Activated naive CD8-positive, alpha-beta T cell treated with anti-CD3 and anti-CD28 coated beads, Interleukin-2, amount 10 ng/mL, durations not matched to agents 7 days and 5 days (primary cell): ENCODE measurements at regions not wholly inside any gene's neighbourhood (a gene's known extent, or its start where the extent isn't known, plus 50 kb on each side); places are given as distances from the start of the nearest gene placed in this dataset.

Source experiments
- ATAC-seq: fragments of 150-1000 bp; cut with Tn5 transposase; one replicate; pipeline ENCODE4 v1.10.0; 2021; ENCODE audit warnings: low read depth, moderate library complexity
- POLR2A ChIA-PET: fragments of 350-600 bp; sonication (Branson Sonifier 250); formaldehyde crosslinking; loops from one replicate; lab custom pipeline; 2021; ENCODE audit warnings: antibody characterized with exemption; lab: Charles Lee
- DNase-seq: peaks from one replicate; pipeline ENCODE4 v3.0.0; 2021
- H3K27ac Mint-ChIP-seq: one replicate; pipeline ENCODE4 v1.8.0; 2022; ENCODE audit warnings: mild to moderate bottlenecking, mixed read lengths
- H3K27me3 Mint-ChIP-seq: one replicate; pipeline ENCODE4 v1.8.0; 2022; ENCODE audit warnings: mild to moderate bottlenecking, moderate library complexity, mixed read lengths
- H3K36me3 Mint-ChIP-seq: one replicate; pipeline ENCODE4 v1.8.0; 2021; ENCODE audit warnings: mild to moderate bottlenecking, mixed read lengths
- H3K4me1 Mint-ChIP-seq: one replicate; pipeline ENCODE4 v1.8.0; 2021; ENCODE audit warnings: mixed read lengths
- H3K4me3 Mint-ChIP-seq: one replicate; pipeline ENCODE4 v1.8.0; 2022; ENCODE audit warnings: mild to moderate bottlenecking, moderate library complexity, mixed read lengths
- H3K9me3 Mint-ChIP-seq: one replicate; pipeline ENCODE4 v1.8.0; 2021; ENCODE audit warnings: mixed read lengths

DNA sequence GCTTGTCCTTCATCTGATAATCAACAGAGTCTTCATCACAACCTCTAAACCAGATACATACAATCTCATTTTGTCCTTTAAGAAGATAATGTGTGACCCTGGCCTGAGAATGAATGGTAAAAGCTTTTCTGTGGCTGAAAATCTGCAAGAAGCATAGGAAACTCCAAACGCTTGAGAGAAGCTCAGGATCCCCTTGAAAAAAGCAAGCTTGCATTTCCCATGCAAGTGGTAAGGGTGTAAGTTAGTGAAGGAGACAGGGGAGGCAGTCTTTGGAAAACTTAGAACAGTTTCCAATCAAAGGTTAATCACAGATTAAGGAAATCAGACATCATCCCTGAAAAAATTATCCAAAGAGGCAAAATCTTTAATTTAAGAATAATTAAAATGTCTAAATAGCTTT is 413.6 kb upstream of the SALL3 start:
- Mint-ChIP-seq H3K4me1 (no peaks in the 10 kb centered on the region), H3K9me3 (peaks cover 10% of the 10 kb centered on the region), H3K27me3 (no peaks in the 10 kb centered on the region), H3K36me3 (no peaks in the 10 kb centered on the region), H3K27ac (no peak overlapping the region), H3K4me3 (no peak overlapping the region)
- no peak for DNase-seq
- ATAC-seq, result no peak
- POLR2A ChIA-PET, result no interaction called here

DNA sequence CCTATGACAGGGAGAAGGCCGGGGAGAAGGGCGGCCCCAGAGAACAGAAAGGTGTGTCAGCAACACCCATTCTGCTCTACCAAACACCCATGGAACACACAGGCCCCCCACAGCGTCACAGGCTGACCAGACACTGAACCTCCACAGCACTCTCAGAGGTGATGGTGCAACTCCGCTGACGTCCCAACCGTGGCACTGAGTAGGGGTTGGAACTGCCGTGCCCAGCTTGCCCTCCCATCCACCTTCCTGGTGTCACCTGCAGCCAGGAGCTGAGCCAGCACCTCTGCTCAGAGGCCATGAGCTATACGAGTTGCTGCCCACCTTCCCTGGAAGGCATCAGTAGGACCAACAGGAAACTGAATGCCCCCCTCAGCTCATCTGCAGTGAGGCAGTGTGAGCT is 412.9 kb upstream of the SALL3 start:
- no peaks in the 10 kb centered on the region for H3K27me3 Mint-ChIP-seq
- H3K36me3 Mint-ChIP-seq, result no peaks in the 10 kb centered on the region
- ATAC-seq (no peak), DNase-seq (no peak)
- no peak overlapping the region for H3K4me3 Mint-ChIP-seq
- no peak overlapping the region for H3K27ac Mint-ChIP-seq
- POLR2A ChIA-PET, result no interaction called here
- peaks cover 10% of the 10 kb centered on the region for H3K9me3 Mint-ChIP-seq
- H3K4me1 Mint-ChIP-seq, result no peaks in the 10 kb centered on the region

DNA sequence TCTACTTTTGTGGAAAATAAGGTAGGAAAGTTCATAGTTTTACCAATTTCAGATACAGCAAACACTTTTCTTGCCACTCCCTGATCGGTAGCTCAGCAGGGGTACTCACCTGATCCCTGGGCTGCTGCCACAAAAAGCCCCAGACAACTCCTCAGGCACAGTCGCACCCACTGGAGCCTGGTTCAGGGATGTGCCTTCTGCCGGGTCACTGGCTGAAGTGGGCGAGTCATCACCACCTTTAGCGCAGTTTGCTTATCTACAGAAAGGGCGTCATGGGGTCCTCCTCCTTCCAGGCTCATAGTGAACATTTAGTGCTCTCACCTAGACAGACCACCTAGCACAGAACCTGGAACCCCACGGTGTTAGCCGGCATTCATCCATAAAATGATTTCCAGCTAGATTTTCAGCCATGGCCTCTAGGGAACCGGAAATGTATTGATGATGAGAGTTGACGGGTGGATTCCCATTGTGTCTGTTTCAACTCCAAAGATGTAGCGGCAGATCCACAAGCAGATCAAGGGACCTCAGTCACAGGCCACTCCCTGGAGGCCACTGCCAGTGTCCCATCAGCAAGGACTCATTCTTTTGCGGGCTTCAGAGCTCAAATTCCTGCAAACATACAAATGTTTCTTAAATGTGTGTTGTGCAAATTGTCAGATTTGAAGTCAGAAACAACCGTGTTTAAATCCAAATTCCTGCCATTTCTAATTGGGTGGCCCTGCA is 408.4 kb upstream of the SALL3 start:
- ATAC-seq (no peak), DNase-seq (no peak)
- POLR2A ChIA-PET, result no interaction called here
- Mint-ChIP-seq H3K4me1 (no peaks in the 10 kb centered on the region), H3K27me3 (no peaks in the 10 kb centered on the region), H3K36me3 (no peaks in the 10 kb centered on the region), H3K4me3 (no peak overlapping the region), H3K9me3 (peaks cover 17% of the 10 kb centered on the region), H3K27ac (no peak overlapping the region)

DNA sequence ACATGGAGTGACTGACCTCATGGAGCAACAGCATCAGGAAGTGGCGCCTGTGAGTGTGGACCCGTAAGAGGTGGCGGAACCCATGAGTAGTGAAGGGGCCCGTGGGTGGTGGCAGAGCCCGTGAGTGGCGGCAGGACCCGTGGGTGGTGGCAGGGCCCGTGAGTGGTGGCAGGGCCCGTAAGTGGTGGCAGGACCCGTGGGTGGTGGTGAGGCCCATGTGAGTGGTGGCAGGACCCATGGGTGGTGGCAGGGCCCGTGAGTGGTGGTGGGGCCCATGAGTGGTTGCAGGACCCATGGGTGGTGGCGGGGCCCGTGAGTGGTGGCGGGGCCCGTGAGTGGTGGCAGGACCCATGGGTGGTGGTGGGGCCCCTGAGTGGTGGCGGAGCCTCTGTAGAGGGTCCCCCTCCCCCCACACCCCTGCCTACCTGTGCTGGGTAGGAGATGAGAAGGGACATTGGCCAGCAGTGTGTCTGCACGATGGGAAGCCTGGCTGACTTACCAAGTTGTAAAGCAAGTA is 407.7 kb upstream of the SALL3 start:
- Mint-ChIP-seq H3K27ac (no peak overlapping the region), H3K4me1 (no peaks in the 10 kb centered on the region), H3K9me3 (peaks cover 17% of the 10 kb centered on the region), H3K4me3 (no peak overlapping the region), H3K27me3 (no peaks in the 10 kb centered on the region), H3K36me3 (no peaks in the 10 kb centered on the region)
- POLR2A ChIA-PET, result no interaction called here
- ATAC-seq, result no peak
- no peak for DNase-seq

DNA sequence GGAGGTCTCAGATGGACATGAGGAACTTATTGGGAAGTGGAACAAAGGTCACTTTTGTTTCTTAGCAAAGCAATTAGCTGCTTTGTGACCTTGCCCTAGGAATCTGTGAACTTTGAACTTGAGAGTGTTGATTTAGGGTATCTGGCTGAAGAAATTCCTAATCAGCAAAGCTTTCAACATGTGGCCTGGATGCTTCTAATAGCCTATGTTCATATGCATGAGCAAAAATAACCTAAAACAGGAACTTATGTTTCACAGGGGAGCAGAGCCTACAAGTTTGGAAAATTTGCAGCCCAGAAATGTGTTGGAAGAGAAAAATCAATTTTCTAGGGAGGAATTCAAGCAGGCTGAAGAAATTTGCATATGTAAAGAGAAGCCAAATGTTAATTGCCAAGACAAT is 405.8 kb upstream of the SALL3 start:
- H3K27ac Mint-ChIP-seq, result no peak overlapping the region
- no peak for ATAC-seq
- peaks cover 11% of the 10 kb centered on the region for H3K9me3 Mint-ChIP-seq
- POLR2A ChIA-PET, result no interaction called here
- H3K36me3 Mint-ChIP-seq, result no peaks in the 10 kb centered on the region
- H3K4me1 Mint-ChIP-seq, result no peaks in the 10 kb centered on the region
- H3K27me3 Mint-ChIP-seq, result no peaks in the 10 kb centered on the region
- DNase-seq, result no peak
- no peak overlapping the region for H3K4me3 Mint-ChIP-seq

DNA sequence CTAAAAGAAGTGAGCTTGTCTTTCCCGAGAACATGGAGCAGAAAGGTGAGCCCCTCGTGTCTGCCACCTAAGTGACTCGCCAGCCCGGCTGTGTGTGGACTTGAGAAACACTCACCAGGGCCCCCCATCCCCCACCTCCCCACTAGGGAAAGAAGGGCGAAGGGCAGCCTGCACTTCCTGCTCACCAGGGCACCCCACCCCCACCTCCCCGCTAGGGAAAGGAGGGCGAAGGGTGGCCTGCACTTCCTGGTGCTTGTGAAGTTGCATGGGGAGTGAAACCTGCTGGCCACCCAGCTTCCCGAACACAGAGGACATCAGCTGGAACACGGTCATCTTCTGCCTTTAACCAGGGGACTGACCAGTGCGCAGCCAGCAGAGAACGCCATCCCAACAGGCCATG is 402.7 kb upstream of the SALL3 start:
- ATAC-seq, result no peak
- Mint-ChIP-seq H3K4me1 (no peaks in the 10 kb centered on the region), H3K36me3 (no peaks in the 10 kb centered on the region), H3K4me3 (no peak overlapping the region), H3K27me3 (no peaks in the 10 kb centered on the region), H3K27ac (no peak overlapping the region), H3K9me3 (peaks cover 9% of the 10 kb centered on the region)
- no peak for DNase-seq
- POLR2A ChIA-PET, result no interaction called here

DNA sequence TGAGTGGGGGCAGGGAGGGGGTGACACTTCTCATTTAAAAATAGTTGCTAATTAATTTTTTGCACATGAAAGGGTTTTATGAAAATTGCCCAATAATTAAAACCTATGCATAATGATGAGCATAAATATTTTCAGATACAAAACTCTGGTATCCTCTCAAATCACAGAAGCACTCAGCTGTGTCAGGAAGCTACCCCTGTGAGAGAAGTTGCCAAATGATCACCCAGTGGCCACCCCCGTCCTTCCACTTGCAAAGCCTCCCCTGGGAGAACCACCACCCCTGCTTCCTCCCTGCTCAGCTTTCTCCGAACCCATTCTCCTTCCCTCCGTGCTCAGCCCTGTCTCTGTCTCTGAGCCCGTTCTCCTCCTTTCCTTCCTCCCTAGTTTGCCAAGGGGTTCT is 400.2 kb upstream of the SALL3 start:
- Mint-ChIP-seq H3K27ac (no peak overlapping the region), H3K27me3 (no peaks in the 10 kb centered on the region), H3K4me3 (no peak overlapping the region), H3K36me3 (no peaks in the 10 kb centered on the region), H3K9me3 (peaks cover 5% of the 10 kb centered on the region), H3K4me1 (no peaks in the 10 kb centered on the region)
- no peak for ATAC-seq
- POLR2A ChIA-PET, result no interaction called here
- no peak for DNase-seq

DNA sequence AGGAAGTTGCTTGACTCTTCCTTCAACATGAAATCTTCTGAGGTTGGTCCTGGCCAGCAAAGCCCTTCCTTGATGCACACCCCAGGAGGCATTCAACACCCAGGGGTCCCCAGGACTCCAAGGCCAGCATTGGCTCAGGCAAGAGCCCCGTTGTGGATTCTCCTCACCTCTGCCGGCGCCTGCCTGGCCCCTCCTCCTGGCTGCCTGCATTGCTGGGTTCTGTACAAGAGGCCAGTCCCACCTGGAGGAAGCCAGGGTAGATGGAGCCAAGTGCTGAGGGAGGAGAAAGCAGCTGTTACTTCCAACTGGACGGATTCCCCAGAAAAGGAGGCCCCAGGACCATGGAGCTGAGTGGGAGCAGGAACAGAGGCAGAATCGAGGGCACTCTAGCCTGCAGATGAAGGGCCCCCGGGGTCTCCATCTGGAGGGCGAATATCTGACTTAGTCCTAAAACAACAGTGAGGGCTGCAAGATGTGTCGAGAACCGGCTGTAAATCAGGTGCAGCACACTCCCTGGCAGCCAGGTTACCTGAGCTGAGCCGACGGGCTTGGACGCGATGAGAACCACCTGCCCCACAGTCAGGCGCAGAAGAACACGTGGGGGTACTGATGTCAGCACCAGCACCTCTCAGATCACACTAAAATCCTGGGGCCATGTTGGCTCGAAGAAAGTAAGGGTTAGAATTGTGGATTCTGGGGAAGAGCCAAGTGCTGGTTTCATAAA is 399.6 kb upstream of the SALL3 start:
- Mint-ChIP-seq H3K27me3 (no peaks in the 10 kb centered on the region), H3K27ac (no peak overlapping the region), H3K4me3 (no peak overlapping the region), H3K9me3 (peaks cover 2% of the 10 kb centered on the region), H3K36me3 (no peaks in the 10 kb centered on the region), H3K4me1 (no peaks in the 10 kb centered on the region)
- POLR2A ChIA-PET, result no interaction called here
- ATAC-seq (no peak), DNase-seq (no peak)

DNA sequence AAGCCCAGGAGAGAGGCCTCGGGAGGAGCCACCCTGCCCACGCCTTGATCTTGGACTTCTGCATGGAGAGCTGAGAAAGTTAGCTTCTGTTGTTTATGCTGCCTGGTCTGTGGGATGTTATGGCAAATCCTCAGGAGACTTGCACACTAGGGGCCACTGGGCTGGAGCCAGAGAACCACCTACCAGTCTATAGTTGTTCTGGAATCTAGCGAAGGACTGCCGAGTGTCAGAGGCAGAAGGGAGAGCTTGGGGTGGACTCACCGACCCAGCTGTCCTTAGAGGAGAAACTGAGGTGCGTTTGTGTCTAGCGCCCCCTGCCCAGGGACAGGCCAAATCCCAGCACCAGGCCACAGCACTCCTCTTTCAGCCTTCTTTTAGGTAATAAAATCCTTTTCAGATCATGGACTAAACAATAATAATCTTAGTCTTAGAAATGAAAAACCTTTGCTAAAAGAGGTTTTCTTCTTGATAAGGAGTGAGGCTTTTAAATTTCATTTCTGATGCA is 398.7 kb upstream of the SALL3 start:
- Mint-ChIP-seq H3K9me3 (no peaks in the 10 kb centered on the region), H3K27me3 (no peaks in the 10 kb centered on the region), H3K4me3 (no peak overlapping the region), H3K4me1 (no peaks in the 10 kb centered on the region), H3K27ac (no peak overlapping the region), H3K36me3 (no peaks in the 10 kb centered on the region)
- POLR2A ChIA-PET, result no interaction called here
- DNase-seq (no peak), ATAC-seq (no peak)

DNA sequence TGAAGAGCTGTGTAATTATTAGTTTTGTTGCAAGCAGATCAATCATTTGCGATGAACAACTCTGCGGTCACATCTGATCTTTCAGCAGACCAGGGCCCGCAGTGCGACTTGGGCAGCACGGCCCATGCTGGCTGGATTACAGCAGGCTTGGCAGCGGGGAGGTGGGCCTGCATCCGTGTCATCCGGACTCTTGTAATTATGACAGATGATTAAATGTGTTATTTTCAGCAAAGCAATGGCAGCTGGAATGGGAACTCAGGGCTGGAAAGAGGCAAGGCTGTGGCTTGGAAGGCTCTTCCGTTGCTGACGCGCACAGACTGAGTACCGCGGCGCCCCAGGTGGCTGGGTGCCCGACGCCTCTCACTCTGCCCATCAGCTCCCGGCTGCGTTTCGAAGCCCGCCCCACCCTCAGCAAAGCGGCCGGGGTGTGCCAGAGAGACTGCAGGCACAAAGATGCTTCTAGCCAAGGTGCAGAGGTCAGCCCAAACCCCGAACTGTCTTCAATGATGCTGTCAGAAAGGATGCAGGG is 397.4 kb upstream of the SALL3 start:
- H3K27me3 Mint-ChIP-seq, result no peaks in the 10 kb centered on the region
- H3K27ac Mint-ChIP-seq, result no peak overlapping the region
- no peak overlapping the region for H3K4me3 Mint-ChIP-seq
- ATAC-seq (no peak), DNase-seq (no peak)
- no peaks in the 10 kb centered on the region for H3K4me1 Mint-ChIP-seq
- H3K9me3 Mint-ChIP-seq, result no peaks in the 10 kb centered on the region
- POLR2A ChIA-PET, result no interaction called here
- H3K36me3 Mint-ChIP-seq, result no peaks in the 10 kb centered on the region

DNA sequence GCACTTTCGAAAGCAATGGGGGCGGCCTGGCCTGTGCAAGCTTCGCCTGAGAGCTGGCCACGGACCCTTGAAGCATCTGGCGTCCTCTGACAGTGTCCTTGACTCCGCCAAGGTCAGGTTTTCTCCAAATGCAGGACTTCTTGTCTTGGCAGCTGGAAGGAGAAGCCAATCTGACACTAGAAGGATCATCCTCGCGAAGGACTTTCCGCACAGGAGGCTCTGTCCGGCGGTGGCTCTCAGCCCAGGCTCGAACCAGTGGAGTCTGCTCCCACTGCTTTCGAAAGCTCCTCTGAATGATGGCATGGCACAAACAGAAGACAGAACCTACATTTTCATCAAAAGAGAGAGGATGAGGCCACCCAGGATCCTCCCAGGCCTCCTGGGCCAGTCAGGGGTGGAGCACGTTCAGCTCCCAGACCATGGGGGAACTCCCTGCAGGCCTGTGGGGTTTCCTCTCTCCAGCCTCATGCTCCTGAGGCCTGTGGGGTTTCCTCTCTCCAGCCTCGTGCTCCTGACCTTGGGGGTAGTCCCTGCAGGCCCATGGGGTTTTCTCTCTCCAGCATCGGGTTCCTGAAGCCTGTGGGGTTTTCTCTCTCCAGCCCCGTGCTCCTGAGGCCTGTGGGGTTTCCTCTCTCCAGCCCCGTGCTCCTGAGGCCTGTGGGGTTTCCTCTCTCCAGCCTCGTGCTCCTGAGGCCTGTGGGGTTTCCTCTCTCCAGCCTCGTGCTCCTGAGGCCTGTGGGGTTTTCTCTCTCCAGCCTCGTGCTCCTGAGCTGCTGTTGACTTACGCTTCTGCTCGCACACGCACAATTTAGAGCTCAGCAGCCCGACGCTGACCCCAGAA is 396.5 kb upstream of the SALL3 start:
- ATAC-seq (no peak), DNase-seq (no peak)
- Mint-ChIP-seq H3K9me3 (no peaks in the 10 kb centered on the region), H3K27ac (no peak overlapping the region), H3K4me1 (no peaks in the 10 kb centered on the region), H3K36me3 (no peaks in the 10 kb centered on the region), H3K4me3 (no peak overlapping the region), H3K27me3 (no peaks in the 10 kb centered on the region)
- POLR2A ChIA-PET, result no interaction called here

DNA sequence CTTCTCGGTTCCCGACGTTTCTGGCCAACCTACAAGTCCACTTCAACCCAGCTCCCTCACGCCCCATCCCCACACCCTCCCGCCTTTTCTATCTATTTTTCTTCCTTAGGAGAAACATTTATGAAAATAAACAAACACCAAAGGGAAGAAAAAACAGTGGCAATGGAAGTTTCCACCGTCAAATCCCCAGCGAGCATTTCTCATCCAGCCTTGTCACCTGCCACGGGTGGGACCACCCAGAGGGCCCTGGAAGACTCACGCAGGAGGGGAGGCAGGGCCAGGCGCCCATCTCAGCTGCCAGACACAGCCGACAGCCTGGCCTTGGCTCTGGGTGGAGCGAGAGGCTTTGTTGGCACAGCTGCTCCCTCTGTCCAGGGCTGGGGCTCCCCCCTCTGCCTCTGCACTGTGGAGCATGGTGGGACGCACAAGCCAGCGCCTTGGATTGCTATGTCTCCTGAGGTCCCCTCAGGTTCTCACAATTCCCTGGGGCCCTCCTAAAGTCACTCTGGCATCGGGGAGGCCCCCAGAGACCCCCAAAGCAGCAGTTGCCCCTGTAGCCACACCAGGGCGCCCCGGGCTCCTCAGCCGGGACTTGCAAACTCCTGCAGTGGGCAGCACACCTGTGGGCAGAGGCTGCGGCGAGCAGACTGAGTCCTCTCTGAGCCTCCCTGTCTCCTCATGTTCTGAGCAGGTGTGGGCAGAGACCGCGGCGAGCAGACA is 395.7 kb upstream of the SALL3 start:
- DNase-seq (no peak), ATAC-seq (no peak)
- H3K9me3 Mint-ChIP-seq, result no peaks in the 10 kb centered on the region
- no peaks in the 10 kb centered on the region for H3K4me1 Mint-ChIP-seq
- H3K4me3 Mint-ChIP-seq, result no peak overlapping the region
- H3K27ac Mint-ChIP-seq, result no peak overlapping the region
- no peaks in the 10 kb centered on the region for H3K27me3 Mint-ChIP-seq
- H3K36me3 Mint-ChIP-seq, result no peaks in the 10 kb centered on the region
- POLR2A ChIA-PET, result no interaction called here
